RWPE1 (cell line): ENCODE measurements at regions not wholly inside any gene's neighbourhood (a gene's known extent, or its start where the extent isn't known, plus 50 kb on each side); places are given as distances from the start of the nearest gene placed in this dataset.

ENCODE experiments used
- CTCF ChIA-PET: fragments of 350-600 bp; sonication (Branson Sonifier 250); formaldehyde crosslinking; extraction: SDS; loops from one replicate; lab custom pipeline; 2021; lab: Yijun Ruan, JAX
- POLR2A ChIA-PET: fragments of 400-600 bp; formaldehyde crosslinking; extraction: SDS; loops from one replicate; lab custom pipeline; 2020; ENCODE audit warnings: antibody characterized with exemption; ENCODE audit not compliant: low non-redundant PET; lab: Yijun Ruan, JAX
- DNase-seq: peaks from one replicate; pipeline ENCODE4 v3.0.0; 2012; ENCODE audit warnings: low spot score
- H3K27ac ChIP-seq: fragments of 450-650 bp; 2 replicates; pipeline ENCODE4 v1.5.1; 2017
- CTCF ChIP-seq: fragments of 450-650 bp; conservative IDR thresholded peaks from 2 replicates; pipeline ENCODE4 v1.5.1; 2017; ENCODE audit warnings: low read depth, mild to moderate bottlenecking

GRCh38 chr1:81050390-81050789 is 750.3 kb upstream of the ADGRL2 start:
- no peak for DNase-seq
- H3K27ac ChIP-seq: no peak overlapping the region
- ChIA-PET CTCF (no interaction called here), POLR2A (no interaction called here)
- TF ChIP-seq CTCF: no peak

GRCh38 chr1:81044708-81045107 is 756.0 kb upstream of the ADGRL2 start:
- ChIA-PET CTCF (interaction anchor here (0.5 kb wide), 1 partner anchor 64 kb away, joined by 3 read pairs; no protein-coding TSS in a partner anchor), POLR2A (no interaction called here)
- DNase-seq: no peak
- TF ChIP-seq CTCF: no peak
- no peak overlapping the region for H3K27ac ChIP-seq

- DNase-seq: no peak
- TF ChIP-seq CTCF: no peak
- CTCF ChIA-PET: no interaction called here
- no peak overlapping the region for H3K27ac ChIP-seq
- POLR2A ChIA-PET: no interaction called here
Observed at GRCh38 chr1:81042225-81042624, 758.5 kb upstream of the ADGRL2 start.

- ChIA-PET CTCF (no interaction called here), POLR2A (no interaction called here)
- no peak for TF ChIP-seq CTCF
- DNase-seq: no peak
- H3K27ac ChIP-seq: no peak overlapping the region
Observed at GRCh38 chr1:81034291-81034690, 766.4 kb upstream of the ADGRL2 start.

- DNase-seq: no peak
- ChIA-PET CTCF (no interaction called here), POLR2A (no interaction called here)
- no peak for TF ChIP-seq CTCF
- no peak overlapping the region for H3K27ac ChIP-seq
Observed at GRCh38 chr1:81032973-81033425, 767.7 kb upstream of the ADGRL2 start.

- TF ChIP-seq CTCF: no peak
- no peak overlapping the region for H3K27ac ChIP-seq
- CTCF ChIA-PET: no interaction called here
- no peak for DNase-seq
- POLR2A ChIA-PET: no interaction called here
Observed at GRCh38 chr1:81032374-81032773, 768.4 kb upstream of the ADGRL2 start.

- ChIA-PET POLR2A (no interaction called here), CTCF (no interaction called here)
- no peak for DNase-seq
- TF ChIP-seq CTCF: no peak
- no peak overlapping the region for H3K27ac ChIP-seq
Observed at GRCh38 chr1:81030441-81030840, 770.3 kb upstream of the ADGRL2 start.
